Activated CD8-positive, alpha-beta memory T cell treated with anti-CD3 and anti-CD28 coated beads for 4 hours (primary cell): ENCODE measurements at regions not wholly inside any gene's neighbourhood (a gene's known extent, or its start where the extent isn't known, plus 50 kb on each side); places are given as distances from the start of the nearest gene placed in this dataset.
"Not testable (repeated sequence)": the region's sequence is repeated elsewhere in the genome, so short reads cannot be mapped to it uniquely, and the experiment has no call there.

Source experiments
- DNase-seq, 2 donors: peaks; one replicate each; pipeline ENCODE4 v3.0.0-alpha.2; 2020; ENCODE audit warnings: low read depth in 2 of 2

DNA sequence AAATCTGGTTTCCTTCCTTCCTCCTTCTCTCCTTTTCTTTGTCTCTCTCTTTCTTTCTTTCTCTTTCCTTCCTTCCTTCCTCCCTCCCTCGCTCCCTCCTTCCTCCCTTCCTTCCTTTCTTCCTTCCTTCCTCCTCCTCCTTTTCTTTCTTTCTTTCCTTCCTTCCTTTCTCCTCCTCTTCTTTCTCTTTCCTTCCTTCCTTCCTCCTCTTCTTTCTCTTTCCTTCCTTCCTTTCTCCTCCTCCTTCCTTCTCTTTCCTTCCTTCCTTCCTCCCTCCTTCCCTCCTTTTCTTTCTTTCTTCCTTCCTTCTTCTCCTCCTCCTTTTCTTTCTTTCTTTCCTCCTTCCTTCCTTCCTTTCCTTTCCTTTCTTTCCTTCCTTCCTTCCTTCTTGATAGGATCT lies 61.2 kb downstream of the VIP start:
- no peak for DNase-seq

DNA sequence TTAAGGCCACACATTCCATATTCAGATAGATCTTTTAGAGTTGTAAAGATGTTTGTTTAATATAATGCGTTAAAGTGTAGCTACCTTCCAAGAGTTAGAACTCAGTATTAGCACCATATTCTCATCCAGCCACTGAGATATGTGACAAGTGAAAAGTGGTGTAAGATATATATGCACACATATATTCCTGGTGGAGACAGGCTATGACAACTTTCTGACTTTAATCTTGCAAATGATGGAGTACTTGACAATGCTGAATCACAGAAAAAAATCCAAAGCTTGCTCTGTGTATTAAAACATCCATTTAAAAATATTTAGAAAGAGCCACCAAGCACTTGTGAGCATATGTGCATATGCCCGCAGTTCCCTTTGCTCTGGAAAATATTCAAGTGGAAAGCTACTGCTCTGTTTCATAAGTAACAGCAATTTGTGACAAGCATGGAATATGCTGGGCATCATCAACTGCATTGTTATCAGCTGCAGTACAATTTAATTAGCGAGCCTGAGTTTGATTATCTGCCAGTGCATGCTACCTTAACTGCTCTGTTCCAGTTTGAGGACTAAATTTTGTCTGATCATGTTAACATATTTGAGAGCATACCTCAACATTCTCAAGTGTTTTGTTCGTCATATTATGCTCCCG lies 64.8 kb downstream of the VIP start:
- no peak for DNase-seq

DNA sequence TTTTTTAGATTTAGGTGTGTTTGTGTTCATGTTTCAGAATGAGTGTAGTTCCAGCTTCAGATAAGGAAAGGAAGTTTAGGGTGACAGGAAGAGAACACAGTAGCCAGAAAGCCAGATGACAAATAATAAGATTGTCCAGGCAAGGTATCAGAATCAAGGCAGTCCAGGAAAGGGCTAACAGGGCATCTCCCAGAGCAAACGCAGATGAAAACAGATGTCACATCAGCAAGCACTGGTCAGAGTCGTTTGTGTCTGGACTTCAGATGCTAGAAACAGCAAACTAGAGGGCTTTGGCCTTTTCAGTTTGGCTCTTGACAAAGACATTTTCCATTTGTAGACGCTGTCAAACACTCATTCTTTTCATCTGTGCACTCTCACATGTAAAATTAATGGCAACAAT lies 65.5 kb downstream of the VIP start:
- DNase-seq, result no peak

DNA sequence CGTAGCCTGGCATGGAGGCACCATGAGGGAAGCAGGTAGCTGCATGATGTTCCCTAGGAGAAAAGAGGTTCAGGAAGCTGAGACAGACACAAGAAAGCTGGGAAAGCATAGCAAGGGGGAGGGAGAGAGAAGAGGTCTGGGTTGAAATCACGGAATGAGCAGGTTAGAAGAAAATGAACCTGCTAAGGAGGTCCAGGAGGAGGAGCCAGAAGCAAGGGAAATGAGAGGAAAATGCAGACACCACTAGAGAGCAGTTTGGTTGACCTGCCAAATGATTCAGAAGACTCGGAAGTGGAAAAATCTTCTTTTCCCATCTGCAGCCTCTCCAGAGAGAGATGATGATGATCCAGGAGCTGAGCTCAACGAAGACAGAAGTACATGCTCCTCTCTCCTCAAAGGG lies 70.9 kb downstream of the VIP start:
- DNase-seq, result no peak

DNA sequence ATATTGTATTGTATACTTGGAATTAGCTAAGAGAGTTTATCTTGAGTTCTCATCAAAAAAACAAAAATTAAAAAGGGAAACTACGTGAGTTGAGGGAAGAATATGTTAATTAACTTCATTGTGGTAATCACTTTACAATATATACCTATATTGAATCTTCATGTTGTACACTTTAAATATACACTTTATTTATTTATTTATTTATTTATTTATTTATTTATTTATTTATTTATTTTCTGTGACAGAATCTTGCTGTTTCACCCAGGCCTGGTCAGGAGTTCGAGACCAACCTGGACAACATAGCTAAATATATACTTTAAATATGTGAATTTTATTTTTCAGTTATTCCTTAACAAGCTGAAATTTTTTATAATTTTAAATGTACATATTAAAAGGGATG lies 74.1 kb downstream of the VIP start:
- DNase-seq, result no peak

DNA sequence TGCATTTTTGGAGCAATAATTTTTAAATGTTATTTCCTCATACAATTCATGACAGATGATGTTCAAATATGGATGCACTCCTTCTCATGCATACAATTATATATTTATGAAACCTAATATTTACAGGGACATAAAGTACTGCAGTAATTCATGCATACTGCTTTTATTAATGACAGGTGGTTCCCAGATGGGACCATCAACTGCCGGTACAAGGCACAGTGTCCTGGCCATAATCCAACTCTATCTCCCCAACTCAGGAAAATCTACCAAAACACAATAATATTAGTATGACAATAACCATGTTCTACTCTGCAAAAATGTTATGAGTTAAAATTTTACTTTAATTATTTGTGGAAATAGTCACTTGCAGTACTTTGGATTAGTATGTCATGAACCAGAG lies 77.8 kb downstream of the VIP start:
- no peak for DNase-seq

DNA sequence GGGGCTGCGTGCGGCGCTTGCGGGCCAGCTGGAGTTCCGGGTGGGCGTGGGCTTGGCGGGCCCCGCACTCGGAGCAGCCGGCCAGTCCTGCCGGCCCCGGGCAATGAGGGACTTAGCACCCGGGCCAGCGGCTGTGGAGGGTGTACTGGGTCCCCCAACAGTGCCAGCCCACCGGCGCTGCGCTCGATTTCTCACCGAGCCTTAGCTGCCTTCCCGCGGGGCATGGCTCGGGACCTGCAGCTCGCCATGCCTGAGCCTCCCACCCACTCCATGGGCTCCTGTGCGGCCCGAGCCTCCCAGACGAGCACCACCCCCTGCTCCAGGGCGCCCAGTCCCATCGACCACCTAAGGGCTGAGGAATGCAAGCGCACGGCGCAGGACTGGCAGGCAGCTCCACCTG lies 83.8 kb downstream of the VIP start:
- not testable (repeated sequence) for DNase-seq

DNA sequence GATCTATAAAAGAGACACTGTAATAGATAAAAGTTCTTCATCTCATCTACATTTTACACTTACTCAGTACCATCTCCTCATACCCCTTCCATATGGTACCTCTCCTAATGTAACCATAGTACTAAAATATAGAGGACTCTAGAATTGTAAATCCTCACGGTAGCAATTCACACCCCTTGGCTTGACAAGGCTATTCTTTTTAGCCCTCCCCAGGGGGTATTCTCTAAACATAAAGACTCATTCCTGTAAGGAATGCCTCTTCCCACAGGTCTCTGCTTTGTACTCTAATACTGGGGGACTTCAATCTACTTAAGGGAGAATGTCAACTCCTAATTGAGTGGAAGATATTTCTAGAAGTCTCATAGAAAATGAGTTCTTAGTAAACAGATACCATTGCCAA lies 85.9 kb downstream of the VIP start:
- no peak for DNase-seq

DNA sequence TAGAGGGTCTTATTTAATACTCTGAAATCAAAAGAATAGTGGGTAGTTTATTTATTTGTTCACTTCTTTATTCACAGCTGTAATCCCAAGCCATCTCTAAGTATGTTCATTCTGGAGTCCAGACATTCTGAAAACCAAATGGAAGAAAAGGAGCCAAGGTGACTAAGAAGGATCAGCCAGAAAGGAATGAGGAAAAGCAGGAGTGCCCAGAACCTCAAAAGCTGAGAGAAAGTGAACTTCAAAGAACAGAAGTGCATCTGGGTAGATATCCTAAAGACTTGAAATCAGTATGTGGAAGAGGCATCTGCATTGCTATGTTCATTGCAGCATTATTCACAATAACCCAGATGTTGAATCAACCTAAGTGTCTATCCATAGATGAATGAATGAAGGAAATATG lies 94.8 kb downstream of the VIP start:
- no peak for DNase-seq

DNA sequence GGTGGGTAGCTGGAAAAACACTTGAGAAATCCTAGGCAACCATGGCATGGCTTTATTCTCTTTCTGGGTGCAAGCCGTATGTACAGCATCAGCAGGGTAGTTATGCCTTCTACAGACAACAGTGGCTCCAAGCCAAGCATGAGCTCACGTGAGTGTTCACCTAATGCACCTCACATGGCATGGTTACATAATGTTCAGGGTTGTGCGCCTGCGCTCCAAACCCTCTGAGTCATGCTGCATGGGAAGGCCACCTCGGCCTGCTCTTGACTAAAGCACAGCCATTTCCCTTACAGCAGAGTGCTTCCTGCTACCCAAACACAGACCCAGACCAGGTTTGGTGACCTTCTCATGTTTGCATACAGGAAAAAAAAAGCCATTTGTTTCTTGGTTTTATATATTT lies 96.2 kb downstream of the VIP start:
- no peak for DNase-seq

DNA sequence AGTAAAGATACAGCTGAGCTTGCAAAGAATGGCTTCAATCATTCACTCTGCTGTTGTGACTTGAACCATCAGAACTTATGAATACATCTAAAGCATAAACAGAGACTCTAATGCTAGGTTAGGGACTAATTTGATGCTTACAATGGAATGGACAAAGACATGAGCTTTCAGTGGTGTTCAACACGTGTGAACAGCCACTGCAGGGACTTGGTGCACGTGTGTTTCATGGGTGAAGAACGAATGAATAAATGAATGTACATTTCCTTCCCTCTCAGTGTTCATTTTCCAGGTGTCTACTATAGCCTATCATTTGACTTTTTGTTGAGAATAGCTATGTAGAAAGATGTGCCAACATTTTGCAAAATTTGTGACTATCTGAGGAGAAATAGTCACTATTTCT lies 98.3 kb downstream of the VIP start:
- DNase-seq, result no peak

DNA sequence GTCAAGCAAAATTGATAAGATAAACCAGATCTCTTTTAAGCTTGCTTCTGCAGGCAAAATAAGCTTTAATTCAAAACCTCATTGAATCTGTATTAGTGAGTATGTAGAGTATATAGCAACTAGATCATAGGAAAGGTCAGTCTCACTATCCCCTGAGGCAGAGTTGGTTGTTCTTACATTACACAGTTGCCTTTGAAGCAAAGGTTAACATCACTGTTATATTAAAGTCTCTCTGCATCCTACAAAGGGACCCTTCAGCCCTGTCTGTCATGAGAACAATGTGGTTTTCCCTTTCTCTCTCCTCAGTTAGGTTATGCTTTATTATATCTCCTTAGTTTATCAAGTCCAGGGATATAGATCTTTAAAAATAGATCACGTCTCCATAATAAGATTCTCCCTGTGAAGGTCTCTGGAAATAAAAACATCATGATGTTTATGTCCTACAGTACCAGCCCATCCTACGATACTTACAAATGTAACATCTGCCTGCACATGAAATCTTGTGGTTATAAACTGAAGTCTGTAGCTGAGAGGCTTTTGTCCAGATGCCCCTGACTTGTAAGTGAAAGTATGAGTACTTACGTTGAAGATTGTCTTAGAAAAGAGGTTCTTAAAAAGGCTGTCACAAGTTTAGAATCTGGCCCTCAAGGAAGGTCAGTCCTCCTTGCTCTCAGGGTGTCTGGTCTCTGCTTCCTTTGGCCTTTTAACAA lies 103.6 kb downstream of the VIP start:
- no peak for DNase-seq

DNA sequence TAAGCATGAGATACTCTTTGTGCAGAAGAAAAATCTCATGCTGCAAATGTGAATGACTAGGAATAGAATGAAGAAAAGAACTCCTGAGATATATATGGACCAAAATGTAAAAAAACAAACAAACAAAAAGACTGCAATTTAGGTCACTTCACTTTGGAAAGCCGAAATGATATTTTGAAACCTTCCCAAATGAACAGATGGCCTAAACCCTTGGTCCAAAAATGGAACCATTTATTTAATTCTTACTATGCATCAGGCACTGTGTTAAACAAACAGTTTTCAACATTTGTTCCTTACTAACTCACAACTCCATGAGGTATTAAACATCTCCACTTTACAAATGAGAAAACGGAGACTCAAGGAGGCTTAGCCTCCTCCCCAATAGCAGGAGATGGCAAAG lies 107.5 kb downstream of the VIP start:
- DNase-seq, result no peak

DNA sequence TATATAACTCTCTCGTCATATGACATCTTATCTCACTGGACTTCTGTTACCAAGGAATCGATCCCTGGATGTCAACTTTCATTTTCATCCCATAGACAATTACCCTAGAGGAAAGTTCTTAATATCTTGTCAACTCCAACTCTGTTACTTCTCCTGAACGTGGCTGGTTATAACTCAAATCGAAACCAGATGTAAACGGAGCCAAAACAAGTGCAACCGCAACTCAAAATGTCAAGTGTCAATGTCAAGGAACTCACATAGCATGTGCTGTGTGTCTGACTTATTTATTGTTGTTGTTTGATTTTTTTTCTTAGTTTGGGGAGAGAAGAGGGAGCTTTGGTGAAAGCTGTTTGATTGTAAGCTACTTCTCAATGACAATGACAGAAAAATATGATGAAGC lies 108.6 kb downstream of the VIP start:
- DNase-seq, result no peak

DNA sequence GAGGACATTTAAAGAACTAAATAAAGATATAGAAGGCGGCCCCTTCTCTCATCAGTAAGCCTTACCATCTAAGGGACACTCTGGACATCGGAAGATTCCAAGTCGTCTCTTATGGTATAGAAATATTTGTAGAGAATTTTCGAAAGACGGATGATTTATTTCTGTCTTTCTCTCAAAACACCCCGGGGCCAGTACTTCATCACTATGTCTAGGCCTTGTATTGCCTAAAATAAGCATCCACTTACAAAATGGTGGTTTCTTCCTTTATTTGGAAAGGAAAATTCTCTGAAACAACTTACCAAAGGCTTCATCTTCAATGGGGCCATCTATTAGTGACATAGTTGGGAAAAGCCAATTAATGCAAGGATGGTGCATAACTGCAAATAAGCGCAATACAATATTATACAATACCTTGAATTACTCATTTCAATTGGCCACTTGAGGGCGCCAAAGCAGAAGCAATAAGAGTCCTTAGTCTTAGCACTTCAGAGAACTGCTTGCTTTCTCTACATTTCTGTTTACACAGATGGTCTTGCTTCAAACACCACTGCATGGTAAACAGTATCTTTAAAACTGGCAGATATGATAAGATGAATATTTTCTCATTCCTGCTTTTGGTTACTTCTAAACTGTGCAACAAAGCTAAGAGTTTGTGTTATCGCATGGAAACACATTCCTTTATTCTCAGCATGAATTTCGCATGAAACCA lies 113.2 kb downstream of the VIP start:
- DNase-seq, result peak; percentile 30 to 35

DNA sequence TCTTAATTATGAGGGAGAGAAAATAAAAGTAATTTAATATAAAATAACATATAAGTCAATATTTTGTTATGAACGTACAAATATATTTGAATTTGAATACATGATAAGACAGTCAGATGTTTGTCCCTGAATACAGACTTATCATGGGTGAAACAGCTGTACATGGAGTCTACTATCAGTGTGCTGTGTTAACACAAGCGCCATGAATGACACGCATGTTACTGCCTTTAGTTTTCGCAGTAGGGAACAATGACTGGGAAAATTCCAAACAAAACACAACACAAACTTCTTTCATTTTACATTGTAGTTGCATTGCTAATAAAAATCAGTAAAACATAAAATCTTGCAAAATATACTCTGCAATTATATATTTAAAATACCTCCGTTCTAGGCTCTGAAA lies 108.6 kb downstream of the FBXO5 start:
- no peak for DNase-seq

DNA sequence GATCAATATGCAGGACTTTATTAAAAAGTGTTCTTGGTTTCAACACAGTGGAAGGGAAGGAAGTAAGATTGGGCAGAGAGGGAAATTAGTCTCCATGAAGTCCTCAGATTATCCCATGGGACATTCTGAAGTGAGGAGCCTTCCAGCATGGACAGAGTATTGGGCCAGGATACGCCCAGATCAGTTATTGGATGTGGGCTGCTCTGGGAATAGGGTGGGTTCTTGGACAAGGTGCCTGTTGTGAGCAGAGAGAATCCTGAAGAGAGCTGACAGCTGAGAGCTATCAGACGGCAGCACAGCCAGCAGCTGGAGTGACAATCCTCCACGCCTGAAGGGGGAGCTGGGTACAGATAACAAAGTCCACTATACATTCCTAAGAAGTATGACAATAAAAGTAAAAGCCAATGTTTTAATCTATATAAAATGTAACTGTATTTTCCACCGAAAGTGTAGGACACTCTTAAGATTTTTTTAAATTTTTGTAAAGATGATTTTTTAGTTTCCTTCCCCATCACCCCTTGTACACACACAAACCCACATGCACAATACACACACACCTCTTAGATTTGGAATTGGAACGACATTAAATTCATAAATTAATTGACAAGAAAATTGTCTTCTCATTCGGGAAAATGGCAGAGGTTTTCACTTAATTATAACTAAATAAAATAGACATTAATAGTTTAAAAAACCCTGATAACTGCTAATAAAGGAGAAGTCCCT lies 107.8 kb downstream of the FBXO5 start:
- DNase-seq, result no peak

DNA sequence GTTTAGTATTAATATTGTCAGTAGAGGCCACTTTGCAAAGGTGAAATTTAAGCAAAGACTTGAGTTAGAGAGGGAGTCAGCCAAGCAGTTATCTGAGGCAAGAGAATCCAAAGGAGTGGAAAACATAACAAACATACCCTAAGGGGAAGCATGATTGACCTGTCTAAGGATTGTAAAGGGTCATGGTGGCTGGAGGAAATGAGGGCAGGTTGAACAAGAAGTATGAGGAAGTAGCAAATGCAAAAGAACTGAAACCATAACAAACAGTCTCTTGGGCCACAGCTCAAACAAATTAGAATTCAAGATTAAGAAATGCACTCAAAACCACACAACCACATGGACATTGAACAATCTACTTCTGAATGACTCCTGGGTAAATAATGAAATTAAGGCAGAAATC lies 103.2 kb downstream of the FBXO5 start:
- DNase-seq, result no peak

DNA sequence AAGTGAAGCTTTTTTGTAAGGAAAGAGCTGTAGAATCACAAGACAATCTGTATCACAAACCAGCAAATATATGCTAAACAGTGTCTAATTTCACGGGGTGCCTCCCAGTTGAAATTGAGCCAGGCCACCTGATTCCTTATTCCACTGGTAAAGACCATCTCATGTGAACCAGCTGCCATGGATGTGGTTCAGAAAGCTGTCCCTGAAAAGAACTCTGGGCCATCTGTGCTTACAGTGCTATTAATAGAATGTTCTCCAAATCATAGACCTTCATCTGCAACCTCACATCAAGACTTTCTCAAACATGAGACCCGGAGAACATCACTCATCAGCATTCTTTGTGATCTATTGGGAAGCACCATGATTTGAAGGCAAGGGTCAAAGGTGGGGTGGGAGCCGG lies 89.7 kb downstream of the FBXO5 start:
- no peak for DNase-seq

DNA sequence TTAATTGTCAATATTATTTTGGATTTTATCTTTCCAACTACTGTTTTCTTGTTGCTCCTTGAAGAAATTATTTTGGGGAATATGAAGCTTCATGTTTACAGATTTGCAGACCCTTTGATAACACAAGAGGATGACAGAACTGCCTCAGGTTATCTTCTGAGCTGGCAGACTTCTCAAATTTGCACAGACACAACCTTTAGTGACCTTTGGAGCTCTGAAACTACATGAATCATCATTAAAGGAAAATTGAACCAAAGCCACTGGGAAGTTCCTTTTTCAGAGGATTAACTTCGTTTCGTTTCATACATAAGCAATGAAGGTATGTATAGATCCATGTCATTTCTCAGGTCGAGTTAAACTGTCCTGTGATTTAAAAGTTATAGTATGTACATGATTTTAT lies 85.9 kb downstream of the FBXO5 start:
- no peak for DNase-seq

DNA sequence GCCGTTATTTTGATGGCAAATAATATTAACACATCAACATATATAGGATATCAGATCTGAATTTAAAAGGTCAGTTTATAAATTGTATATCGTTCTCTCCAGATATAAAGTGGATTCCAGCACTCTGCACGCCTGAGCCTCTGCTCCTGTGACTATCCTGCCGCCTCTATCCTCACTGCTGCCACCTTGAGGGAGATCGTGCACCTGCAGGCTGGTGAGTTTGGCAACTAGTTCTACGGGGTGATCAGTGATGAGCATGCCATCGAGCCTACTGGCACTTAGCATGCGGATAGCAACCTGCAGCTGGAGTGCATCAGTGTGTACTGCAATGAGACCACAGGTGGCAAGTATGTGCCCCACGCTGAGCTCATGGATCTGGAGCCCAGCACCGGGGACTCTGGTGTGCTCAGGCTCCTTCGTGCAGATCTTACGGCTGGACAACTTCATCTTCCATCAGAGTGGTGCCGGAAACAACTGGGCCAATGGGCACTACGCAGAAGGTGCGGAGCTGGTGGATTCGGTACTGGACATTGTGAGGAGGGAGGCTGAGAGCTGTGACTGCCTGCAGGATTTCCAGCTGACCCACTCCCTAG lies 84.9 kb downstream of the FBXO5 start:
- DNase-seq, result peak; percentile 9 to 13

DNA sequence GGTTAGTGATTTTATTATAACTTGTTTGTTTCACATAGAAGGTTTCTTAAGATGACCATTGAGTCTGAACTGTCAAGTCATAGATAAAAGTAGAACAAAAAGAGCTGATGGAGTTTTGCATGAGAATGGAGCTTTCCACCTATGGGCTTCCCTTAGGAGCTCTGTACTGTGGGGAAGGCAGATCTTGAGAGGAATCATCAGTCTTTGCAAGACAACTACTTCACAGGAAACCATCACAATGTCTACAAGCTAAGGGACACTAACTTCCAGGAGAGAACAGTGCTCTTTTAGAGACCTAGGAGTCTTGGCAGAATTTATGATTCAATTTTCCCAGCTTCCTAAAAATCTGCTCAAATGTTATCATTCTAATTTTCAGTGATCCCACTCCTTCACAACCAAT lies 78.2 kb downstream of the FBXO5 start:
- no peak for DNase-seq
